ENCODE measurements at regions not wholly inside any gene's neighbourhood (a gene's known extent, or its start where the extent isn't known, plus 50 kb on each side); places are given as distances from the start of the nearest gene placed in this dataset.

- BruUV-seq (replicated peaks) = no TSS peak
- CTCF ChIA-PET = no interaction called here
- no peak overlapping the region for H3K27ac ChIP-seq (ENCODE audit: low read length)
- H3K9me3 ChIP-seq (ENCODE audit: control insufficient read depth, insufficient read depth, low read depth, low read length) = no peaks in the 10 kb centered on the region
- ATAC-seq = no peak
- TF ChIP-seq POLR2AphosphoS5 (IDR thresholded peaks at IDR 0.05; ENCODE audit: low read depth, low read length) = no peak
- TF ChIP-seq TCF7L2 (IDR thresholded peaks at IDR 0.05; ENCODE audit: low read depth, low read length) = no peak
- TF ChIP-seq SIN3A (IDR thresholded peaks at IDR 0.05; ENCODE audit: borderline replicate concordance, insufficient read depth, low read depth, low read length) = no peak
- TF ChIP-seq CTCF (IDR thresholded peaks at IDR 0.05) = no peak
- TF ChIP-seq, protein P1, sequence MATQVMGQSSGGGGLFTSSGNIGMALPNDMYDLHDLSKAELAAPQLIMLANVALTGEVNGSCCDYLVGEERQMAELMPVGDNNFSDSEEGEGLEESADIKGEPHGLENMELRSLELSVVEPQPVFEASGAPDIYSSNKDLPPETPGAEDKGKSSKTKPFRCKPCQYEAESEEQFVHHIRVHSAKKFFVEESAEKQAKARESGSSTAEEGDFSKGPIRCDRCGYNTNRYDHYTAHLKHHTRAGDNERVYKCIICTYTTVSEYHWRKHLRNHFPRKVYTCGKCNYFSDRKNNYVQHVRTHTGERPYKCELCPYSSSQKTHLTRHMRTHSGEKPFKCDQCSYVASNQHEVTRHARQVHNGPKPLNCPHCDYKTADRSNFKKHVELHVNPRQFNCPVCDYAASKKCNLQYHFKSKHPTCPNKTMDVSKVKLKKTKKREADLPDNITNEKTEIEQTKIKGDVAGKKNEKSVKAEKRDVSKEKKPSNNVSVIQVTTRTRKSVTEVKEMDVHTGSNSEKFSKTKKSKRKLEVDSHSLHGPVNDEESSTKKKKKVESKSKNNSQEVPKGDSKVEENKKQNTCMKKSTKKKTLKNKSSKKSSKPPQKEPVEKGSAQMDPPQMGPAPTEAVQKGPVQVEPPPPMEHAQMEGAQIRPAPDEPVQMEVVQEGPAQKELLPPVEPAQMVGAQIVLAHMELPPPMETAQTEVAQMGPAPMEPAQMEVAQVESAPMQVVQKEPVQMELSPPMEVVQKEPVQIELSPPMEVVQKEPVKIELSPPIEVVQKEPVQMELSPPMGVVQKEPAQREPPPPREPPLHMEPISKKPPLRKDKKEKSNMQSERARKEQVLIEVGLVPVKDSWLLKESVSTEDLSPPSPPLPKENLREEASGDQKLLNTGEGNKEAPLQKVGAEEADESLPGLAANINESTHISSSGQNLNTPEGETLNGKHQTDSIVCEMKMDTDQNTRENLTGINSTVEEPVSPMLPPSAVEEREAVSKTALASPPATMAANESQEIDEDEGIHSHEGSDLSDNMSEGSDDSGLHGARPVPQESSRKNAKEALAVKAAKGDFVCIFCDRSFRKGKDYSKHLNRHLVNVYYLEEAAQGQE (IDR thresholded peaks at IDR 0.05; ENCODE audit: insufficient read depth in 1 of 2, low read depth in 2 of 2, low read length in 1 of 2) = no peak
- POLR2A ChIA-PET = no interaction called here
- H3K4me1 ChIP-seq (ENCODE audit: control insufficient read depth, insufficient read depth, low read length) = no peaks in the 10 kb centered on the region
- no peak overlapping the region for H3K4me3 ChIP-seq (ENCODE audit: low read depth in 2 of 2, low read length in 2 of 2)
- intact Hi-C loops (cut with micrococcal nuclease; ENCODE audit: unreplicated experiment) = loop anchor here (10.0 kb wide), 1 partner anchor 165 kb away; no protein-coding TSS in a partner anchor
- in situ Hi-C loops (cut with HindIII; ENCODE audit: low pct_unique_long_range_greater_than_20kb, low sequenced_read_pairs) = no loop called here
- no peaks in the 10 kb centered on the region for H3K36me3 ChIP-seq (ENCODE audit: control insufficient read depth, insufficient read depth, low read length)
- H3K27me3 ChIP-seq (ENCODE audit: control insufficient read depth, insufficient read depth, low read length) = peaks cover 9% of the 10 kb centered on the region
- no peak for DNase-seq (ENCODE audit: low read depth, low spot score)
Observed at GRCh38 chr16:55189682-55190636, 134.0 kb upstream of the IRX6 start.

- Histone ChIP-seq H3K36me3 (ENCODE audit: control insufficient read depth, insufficient read depth, low read length) (no peaks in the 10 kb centered on the region), H3K4me1 (ENCODE audit: control insufficient read depth, insufficient read depth, low read length) (no peaks in the 10 kb centered on the region), H3K4me3 (ENCODE audit: low read depth in 2 of 2, low read length in 2 of 2) (no peak overlapping the region), H3K27me3 (ENCODE audit: control insufficient read depth, insufficient read depth, low read length) (peaks cover 8% of the 10 kb centered on the region), H3K9me3 (ENCODE audit: control insufficient read depth, insufficient read depth, low read depth, low read length) (no peaks in the 10 kb centered on the region), H3K27ac (ENCODE audit: low read length) (no peak overlapping the region)
- intact Hi-C loops (cut with micrococcal nuclease; ENCODE audit: unreplicated experiment) (loop anchor here (10.0 kb wide), 1 partner anchor 168 kb away; no protein-coding TSS in a partner anchor), in situ Hi-C loops (cut with HindIII; ENCODE audit: low pct_unique_long_range_greater_than_20kb, low sequenced_read_pairs) (no loop called here)
- POLR2A ChIA-PET = no interaction called here
- CTCF ChIA-PET = no interaction called here
- DNase-seq (ENCODE audit: low read depth, low spot score) = no peak
- no peak for ATAC-seq
- no TSS peak for BruUV-seq (replicated peaks)
- TF ChIP-seq, protein P1 (IDR thresholded peaks at IDR 0.05; ENCODE audit: insufficient read depth in 1 of 2, low read depth in 2 of 2, low read length in 1 of 2) = no peak
- TF ChIP-seq CTCF (IDR thresholded peaks at IDR 0.05) = no peak
- TF ChIP-seq TCF7L2 (IDR thresholded peaks at IDR 0.05; ENCODE audit: low read depth, low read length) = no peak
- no peak for TF ChIP-seq POLR2AphosphoS5 (IDR thresholded peaks at IDR 0.05; ENCODE audit: low read depth, low read length)
- TF ChIP-seq SIN3A (IDR thresholded peaks at IDR 0.05; ENCODE audit: borderline replicate concordance, insufficient read depth, low read depth, low read length) = no peak
Observed at GRCh38 chr16:55192734-55193133, 131.3 kb upstream of the IRX6 start.

Measured in Panc1 (cell line).